GM19328 (cell line): ENCODE measurements at regions not wholly inside any gene's neighbourhood (a gene's known extent, or its start where the extent isn't known, plus 50 kb on each side); places are given as distances from the start of the nearest gene placed in this dataset.

Source experiments
- ATAC-seq: cut with Tn5 transposase; IDR thresholded peaks from one replicate; pipeline ENCODE4 v1.9.1; 2021; ENCODE audit warnings: mild to moderate bottlenecking, moderate library complexity; ENCODE audit not compliant: unreplicated experiment

DNA sequence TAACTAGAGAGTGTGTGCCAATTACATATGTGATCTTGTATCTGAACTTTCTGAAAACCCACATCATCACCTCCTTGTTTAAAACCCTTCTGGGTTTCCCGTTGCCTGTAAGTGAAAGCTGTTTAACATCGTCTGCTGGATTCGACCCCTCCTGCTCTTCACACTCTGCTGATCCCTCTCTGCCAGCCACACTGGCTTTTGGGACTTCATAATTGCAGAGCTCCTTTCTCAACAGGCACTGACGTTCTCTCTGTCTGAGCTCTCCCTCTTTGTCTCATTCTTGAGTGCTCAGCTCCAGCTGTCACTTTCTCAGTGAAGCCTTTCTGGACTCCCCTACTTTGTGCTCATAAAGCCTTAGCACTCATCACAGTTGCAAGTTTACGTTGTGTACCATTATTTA lies 153.9 kb downstream of the CEP135 start:
- ATAC-seq, result no peak

DNA sequence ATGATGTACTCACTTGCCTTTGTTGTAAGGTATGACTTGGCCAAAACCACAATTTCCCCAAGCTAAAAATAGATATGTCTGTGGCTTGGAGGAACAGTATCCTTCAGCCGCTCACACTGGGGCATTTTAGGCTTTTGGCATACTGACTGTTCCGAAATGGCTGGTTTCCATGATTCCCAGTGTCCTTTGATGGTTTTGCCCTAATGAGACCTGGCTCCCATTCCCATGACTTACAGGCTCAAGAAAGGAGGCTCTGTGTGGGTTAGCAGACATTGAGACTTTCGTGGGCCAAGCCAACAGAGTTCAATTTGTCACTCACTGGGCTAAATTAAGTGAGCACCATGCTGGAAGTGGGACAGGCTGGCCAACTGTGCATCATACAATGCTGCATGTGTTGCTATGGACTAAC lies 150.6 kb downstream of the CEP135 start:
- no peak for ATAC-seq

DNA sequence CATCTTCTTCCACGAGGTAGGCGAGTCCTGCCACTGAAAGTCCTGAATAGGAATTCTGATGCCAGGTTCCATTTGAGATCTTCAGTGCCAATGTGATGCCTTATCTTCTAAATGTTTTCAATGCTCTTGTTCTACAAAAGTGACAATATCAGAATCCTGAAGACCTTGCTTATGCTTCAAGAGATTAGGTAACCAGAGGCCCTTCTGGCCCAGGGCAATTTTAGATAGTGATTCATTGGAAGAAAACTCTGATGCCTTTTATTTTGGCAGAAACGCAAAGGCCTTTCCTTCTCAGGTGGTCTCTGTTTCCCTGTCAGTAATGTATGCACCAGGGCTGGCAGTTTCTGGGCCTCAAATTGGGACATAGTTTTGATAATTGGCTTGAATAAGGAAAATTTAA lies 144.8 kb downstream of the CEP135 start:
- no peak for ATAC-seq

DNA sequence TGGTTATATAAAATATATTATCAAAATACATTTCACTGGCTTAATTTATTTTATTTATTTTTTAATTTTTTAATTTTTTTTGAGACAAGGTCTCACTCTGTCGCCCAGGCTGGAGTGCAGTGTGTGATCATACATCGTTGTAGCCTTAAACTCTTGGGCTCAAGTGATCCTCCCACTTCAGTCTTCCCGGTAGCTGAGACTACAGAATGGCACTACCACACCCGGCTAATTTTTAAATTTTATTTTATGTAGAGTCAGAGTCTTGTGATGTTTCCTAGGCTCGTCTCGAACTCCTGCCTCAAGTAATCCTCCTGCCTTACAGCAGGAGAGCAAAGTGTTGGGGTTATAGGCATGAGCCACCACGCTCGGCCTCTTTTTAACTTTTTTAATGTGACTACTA lies 143.8 kb downstream of the CEP135 start:
- no peak for ATAC-seq

DNA sequence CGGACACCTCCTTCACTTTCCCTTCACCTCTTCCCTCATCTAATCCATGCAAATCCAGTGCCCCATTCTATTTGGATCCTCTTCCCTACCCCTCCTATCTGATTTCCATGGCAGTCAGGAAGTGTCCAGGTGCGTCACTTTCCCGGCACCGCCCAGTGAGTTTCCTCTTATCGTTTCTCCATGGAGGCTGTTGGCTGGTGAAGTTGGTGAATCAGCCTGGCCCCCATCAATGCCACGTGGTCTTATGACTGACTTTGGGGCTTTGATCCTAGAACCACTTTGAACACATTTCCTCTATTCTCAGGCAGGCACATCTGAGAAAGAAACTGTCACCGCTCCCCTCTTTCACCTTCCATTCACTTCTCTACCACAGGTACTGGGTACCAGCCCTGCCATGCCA lies 137.8 kb downstream of the CEP135 start:
- no peak for ATAC-seq

DNA sequence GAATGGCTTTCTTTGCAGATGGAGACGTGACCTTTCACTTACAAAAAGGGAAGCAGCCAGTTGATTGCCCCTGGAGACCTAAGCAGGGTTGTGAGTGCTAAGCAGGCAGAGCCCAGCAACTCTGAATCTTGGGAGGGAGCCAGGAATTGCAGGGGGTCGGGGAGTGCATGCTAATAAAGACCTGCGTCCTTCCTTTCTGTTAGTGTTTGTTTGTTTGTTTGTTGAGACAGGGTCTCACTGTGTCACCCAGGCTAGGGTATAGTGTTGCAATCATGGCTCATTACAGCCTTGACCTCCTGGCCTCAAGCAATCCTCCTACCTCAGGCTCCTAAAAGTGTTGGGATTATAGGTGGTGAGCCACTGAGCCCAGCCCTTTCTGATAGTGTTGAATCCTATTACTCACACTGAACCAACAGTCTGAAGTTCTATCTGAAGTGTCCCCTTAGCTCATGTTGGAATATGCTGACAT lies 137.4 kb downstream of the CEP135 start:
- ATAC-seq, result no peak

DNA sequence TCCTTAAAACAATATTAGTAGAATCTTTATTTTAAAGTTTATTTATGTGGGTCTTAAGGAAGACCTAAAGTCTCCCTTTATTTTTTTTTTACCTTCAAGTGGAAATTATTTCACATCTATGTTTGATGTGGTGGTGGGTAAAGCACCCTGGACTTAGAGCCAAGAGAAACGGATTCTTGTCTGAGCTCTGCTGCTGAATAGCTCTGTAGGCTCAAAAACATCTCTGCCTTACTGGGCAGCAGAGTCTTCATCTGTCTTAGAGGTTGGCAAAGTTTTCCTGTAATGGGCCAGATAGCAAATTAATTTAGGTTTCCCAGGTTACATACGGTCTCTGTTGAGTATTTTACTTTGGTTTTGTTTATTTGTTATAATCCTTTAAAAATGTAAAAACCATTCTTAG lies 136.5 kb downstream of the CEP135 start:
- no peak for ATAC-seq

DNA sequence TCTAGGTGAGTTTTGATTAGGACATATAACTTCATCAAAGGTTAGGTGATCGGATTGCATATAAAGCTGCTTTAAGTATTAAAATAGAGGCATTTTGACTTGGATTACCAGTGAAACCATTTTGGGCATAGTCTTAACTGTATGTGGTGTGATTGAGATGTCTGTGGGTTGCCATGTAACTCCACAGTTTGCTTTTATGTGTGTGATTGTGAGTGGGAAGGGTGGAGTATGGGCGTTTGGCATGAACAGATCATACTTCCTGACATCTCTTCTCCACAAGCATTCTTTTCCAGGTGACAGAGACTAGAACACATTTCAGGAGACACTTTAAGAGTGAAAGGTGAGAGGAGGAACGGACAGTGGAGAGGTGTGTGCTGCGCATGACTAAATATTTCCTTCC lies 136.1 kb downstream of the CEP135 start:
- ATAC-seq, result no peak
